GM19351 (cell line): ENCODE measurements at regions not wholly inside any gene's neighbourhood (a gene's known extent, or its start where the extent isn't known, plus 50 kb on each side); places are given as distances from the start of the nearest gene placed in this dataset.

Experiments used
- ATAC-seq: cut with Tn5 transposase; IDR thresholded peaks from one replicate; pipeline ENCODE4 v1.9.1; 2021; ENCODE audit warnings: mild to moderate bottlenecking, moderate library complexity; ENCODE audit not compliant: unreplicated experiment

- no peak for ATAC-seq
Measured at GRCh38 chr9:117548556-117548955, 133.7 kb upstream of the ASTN2 start.

- no peak for ATAC-seq
Measured at GRCh38 chr9:117547904-117548303, 133.0 kb upstream of the ASTN2 start.

GRCh38 chr9:117546894-117547678 is 132.2 kb upstream of the ASTN2 start:
- peak; percentile 56 for ATAC-seq

DNA sequence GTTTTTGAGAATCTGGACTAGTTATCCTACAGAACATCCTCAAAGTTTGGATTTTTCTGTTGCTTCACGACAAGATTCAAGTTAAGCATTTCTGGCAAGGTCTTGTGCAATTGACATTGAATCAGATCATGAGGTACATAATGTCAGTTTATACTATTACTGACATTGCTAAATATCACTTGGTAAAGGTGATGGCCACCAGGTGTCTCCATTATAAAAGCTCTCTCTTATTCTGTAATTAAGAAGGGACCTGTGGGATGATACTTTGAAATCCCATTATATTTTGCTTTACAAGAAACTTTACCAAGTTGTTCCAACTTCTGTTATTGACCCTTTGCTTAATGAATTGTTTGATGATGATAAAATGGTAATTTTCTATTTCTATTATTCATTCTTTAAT is 131.0 kb upstream of the ASTN2 start:
- ATAC-seq = no peak

DNA sequence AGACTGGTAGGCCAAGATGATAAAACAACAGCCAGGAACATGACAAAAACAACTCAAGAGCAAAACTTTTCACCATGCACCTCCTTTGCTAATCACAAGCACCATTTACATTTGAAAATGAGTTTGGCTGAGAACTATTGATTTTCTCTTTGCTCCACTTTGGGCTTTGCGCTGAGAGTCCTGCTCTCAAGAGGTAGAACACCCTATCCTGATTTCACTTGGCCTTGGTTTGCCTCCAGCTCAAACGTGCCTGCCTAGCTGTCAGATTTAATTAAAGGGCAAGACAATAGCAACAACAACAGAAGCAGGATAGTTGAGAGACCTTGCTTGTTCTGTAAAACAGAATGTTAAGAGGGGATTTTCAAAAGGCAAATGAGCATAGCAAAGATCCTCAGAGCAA is 128.2 kb upstream of the ASTN2 start:
- ATAC-seq = no peak

DNA sequence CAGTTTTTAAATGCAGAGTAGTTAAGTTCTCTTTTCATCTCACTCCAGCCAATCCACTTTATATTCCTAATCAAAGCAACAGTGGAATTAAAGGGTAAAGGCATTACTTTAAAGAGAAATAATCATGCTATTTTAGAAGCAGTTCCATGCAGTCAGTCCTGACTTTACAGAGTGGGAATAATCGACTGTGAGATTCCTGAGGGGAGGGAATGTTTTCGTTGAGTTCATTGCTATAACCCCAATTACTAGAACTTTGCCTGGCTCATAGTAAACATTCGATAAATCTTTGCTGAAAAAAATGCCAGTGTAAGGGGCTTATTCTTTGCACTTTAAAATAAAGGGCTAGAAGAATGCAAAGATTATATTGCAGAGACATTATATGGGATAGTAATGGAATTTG is 127.2 kb upstream of the ASTN2 start:
- ATAC-seq = no peak

- ATAC-seq = no peak
Measured at GRCh38 chr9:117541181-117541580, 126.3 kb upstream of the ASTN2 start.

DNA sequence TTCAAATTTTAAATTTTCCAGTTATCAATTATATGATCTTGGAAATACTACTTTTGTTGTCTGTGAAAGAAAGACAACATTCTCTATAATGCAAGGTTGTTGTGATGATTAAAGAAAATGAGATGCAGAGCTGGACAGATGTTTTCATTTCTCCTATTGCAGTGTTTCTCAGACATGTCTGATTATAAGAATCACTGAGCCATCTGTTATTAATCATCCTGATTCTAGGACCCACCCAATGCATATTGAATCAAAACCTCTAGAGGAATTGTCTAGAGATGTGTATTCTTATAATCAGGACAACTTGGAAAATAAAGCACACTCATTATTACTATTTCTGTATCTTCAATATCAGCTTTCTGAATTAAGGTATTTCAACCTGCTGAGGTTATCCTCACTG is 121.1 kb upstream of the ASTN2 start:
- no peak for ATAC-seq

GRCh38 chr9:117535434-117535833 is 120.6 kb upstream of the ASTN2 start:
- ATAC-seq = no peak

DNA sequence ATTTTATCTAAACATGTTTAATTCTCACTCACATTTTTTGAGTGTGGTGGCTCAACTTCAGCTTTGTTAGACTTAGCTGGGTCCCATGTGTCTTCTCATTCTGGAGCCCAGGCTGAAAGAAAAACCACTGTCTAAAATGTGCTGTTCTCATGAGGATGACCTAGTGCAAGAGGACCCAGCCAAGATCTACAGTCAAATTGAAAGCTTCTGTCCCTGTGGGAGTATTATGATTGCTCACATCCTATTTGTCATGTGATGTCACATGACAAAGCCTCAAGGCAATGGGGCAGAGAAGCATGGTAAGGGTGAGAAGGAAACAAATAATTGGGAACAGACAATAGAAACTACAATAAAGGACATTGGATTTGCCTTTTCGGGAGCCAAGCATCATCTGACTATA is 113.4 kb upstream of the ASTN2 start:
- ATAC-seq = peak; percentile 59

GRCh38 chr9:117526674-117527073 is 111.8 kb upstream of the ASTN2 start:
- no peak for ATAC-seq

DNA sequence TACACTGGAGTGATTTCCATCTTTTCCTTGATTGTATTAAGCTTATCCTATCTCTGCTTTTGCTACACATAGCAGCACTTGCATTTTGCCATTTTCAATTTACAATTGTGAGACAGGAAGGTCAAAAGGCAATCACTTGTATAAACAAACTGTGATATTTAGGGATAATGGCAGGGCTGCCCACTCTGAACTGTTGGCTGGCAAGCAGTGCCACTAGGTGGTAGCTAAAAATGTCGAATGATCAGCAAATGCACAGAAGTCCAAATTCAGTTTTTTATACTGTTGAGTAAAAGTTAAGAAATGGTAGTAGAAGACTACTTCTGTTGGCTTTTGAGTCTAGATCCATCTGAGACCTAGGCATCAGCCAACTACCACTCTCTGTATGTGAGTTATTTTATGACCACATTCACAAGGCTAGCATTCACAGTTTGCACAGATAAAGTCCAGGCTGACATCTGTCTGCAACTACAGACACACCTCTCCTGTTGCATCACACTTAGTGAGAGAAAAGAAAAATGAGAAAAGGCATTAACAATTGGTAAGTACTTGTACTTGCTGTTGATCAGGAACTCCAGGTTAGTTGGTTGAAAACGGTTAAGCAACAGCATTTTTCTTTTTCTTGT is 108.8 kb upstream of the ASTN2 start:
- ATAC-seq = no peak

DNA sequence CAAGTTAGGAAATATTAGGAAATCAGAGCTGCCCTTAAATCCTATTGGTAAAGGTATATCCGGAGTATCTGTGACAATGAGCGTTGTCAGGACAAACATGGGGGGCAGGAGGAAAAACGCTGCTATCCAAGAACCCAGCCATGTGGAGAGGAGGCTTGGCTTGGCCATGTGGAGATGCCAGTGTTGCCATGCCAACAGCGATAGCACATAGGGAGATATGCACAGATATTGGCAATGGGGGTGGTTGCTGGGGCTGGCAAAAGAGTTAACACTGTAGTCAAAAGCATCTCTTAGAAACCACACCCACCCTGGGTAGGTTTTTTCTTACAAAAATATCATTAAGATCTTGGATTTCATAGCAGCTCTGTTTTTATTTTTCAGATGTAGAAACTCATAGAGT is 106.4 kb upstream of the ASTN2 start:
- ATAC-seq = no peak

DNA sequence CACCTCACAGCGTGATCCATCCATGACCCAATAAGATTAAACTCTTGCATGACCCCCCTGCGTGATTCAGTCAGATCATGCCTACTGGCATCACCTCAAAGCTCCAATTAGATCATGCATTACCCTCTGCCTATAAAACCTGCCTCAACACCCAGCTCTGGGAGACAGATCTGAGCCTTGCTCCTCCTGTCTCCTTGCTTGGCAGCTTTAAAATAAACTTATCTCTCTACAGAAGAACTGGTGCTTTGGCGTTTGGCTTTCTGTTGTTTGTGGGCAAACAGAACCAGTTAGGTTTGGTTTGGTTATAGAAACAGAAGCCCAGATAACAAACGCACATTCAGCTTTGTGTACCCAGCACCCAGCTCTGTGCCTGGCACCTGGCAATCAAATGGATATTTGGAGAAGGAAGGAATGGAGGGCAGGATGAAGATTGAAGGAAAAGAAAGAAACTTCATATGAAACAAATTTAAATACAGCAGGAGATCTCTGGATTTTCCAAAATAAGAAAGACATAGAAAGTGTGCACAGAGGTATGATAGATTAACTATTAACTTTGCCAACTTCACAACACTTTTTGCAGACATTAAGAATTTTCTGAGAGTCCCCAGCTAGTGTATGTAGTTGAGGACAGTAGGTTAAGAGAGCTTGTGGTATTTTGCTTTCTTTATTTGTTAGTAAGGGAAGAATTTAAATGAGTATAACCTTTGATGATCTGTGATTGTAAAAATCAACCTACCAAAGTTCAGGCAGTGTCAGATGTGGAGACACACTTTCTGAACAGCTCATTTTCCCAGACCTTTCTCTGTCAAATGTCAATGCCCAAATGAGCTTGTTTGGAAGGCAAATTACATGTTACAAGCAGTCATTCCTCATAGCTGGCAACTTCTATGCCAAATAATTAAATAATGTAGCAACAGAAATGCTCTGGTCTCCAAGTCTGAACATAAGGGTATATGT is 102.1 kb upstream of the ASTN2 start:
- no peak for ATAC-seq

DNA sequence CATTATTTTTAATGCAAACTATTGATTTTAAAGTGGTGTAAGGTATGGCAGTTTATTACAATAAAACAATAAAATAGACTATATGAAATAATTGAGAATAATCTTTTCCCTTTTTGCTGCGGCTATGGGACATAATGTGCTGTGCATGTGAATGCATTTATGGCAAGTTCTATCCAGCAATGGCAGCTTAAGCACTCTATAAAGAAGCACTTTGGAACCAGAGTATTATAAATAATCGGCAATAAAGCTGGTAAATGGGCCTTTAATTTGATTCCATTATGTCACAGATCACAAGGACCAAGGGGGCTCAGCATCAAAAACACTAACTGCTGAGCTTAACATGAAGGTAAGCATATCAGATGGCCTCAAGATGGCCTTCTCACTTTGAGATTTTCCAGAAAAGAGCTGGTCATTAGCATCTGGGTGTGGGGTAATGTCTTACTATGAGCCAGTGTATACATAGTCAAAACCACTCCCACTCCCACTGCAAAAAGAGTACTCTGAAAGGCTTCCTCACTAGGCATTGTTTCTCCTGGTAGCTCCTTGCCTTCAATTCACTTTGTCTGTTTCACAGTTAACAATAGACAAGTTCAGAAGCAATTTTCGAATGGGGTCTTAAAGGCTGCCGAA is 97.1 kb upstream of the ASTN2 start:
- ATAC-seq = no peak

- ATAC-seq = no peak
Measured at GRCh38 chr9:117496307-117496706, 81.5 kb upstream of the ASTN2 start.

DNA sequence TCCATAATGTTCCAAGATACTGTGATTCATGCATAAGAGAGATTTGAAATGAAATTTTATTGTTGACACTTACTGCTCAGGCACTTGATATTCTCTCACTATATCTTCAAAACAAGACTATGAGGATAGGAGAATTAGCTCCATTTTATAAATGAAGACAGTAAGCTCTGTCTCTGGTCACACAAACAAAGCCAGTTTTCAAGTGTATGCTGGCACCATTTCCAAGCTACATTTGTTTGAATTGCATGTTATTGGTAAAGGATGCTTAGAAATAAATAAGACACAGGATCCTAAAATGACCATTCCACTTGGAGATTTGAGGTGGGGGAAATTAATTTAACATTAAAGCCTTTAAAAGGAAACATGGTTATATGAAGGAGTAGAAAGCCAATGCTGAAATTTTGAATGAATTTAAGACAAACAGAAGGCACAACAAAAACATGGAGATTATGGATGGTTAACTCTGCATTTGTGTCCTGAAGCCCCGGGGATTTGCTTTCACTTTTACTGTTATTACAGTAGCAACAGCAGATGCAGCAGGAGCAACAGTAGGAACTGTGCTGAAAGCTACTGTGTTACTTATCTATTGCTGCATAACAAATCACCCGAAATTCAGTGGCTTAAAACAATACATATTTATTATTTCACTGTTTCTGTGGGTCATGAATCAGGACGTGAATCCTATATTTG is 79.7 kb upstream of the ASTN2 start:
- no peak for ATAC-seq

GRCh38 chr9:117492476-117492875 is 77.6 kb upstream of the ASTN2 start:
- no peak for ATAC-seq

- no peak for ATAC-seq
Measured at GRCh38 chr9:117491491-117491890, 76.6 kb upstream of the ASTN2 start.

DNA sequence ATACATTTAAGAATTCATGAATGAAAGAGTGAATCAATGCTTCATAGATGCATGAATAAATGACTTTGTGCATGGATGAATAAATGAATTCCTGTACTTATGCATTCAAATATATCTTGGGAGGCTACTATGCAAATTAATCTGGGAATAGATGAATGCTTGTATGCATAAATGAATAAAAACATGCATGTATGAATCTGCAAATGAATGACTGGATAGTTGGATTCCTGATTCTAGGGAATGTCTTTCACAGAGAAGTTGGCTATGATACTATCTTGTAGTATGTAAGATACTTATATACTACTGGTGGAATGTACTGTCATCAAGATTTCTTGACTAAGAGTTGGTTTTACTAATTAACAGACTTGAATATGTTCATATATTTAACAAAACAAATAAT is 75.3 kb upstream of the ASTN2 start:
- no peak for ATAC-seq

DNA sequence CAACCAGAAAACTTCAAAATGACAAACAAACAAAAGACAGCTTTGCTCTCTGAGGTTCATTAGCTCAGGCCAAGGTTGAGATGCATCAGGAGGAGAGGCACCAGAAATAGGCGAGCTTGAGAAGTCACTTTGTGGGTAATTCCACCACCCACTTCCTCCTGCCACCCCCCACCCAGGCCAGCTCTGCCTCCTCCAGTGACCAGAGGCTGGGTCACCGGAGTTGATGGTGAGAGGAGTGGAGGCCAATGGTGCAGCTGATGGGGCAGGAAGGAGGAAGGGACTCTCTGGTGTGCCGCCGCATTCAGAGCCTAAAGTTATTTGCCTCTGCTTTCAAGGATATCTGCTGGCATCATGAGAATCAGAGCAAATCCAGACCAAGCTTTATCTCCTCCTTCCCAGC is 73.8 kb upstream of the ASTN2 start:
- no peak for ATAC-seq
